K562 (cell line): ENCODE measurements at regions not wholly inside any gene's neighbourhood (a gene's known extent, or its start where the extent isn't known, plus 50 kb on each side); places are given as distances from the start of the nearest gene placed in this dataset.

Experiments
- ATAC-seq: fragments of 200-7000 bp; cut with Tn5 transposase; 3 replicates; pipeline ENCODE4 v1.9.1; 2020; ENCODE audit warnings: moderate library complexity
- BruUV-seq: library from RNA; stranded (reverse); fragments of 400-500 nt; replicated peaks from 2 replicates; lab custom pipeline; 2021; lab: Mats Ljungman, UMichigan
- CTCF ChIA-PET: fragments of 300-600 bp; formaldehyde crosslinking; extraction: SDS; loops from one replicate; lab custom pipeline; 2021; ENCODE audit warnings: low intra/inter-chr PET ratio; lab: Yijun Ruan, JAX
- POLR2A ChIA-PET: fragments of 300-600, 350-650 bp; sonication (Branson Sonifier 250); formaldehyde crosslinking; extraction: SDS; loops from one replicate; lab custom pipeline; 2021; ENCODE audit warnings: antibody characterized with exemption, inconsistent platforms; lab: Yijun Ruan, JAX
- DNase-seq, 4 experiments: peaks; one replicate each; pipeline versions ENCODE4 v3.0.0 to v3.0.0-alpha.2; 2011 to 2018; ENCODE audit warnings: low spot score in 3 of 4, mixed read lengths in 3 of 4; ENCODE audit errors: extremely low read depth in 1 of 4
- FAIRE-seq: peaks from 2 replicates; lab custom pipeline; 2011; peaks lifted over from hg19 to GRCh38; lab: Jason Lieb, UNC
- H2AFZ ChIP-seq: 2 replicates; pipeline ENCODE4 v1.6.0; 2011; ENCODE audit warnings: low read depth, low read length, control low read depth, inconsistent platforms
- H3K27ac ChIP-seq: fragments of 200-600 bp; 3 replicates; pipeline ENCODE4 v1.8.0; 2011; ENCODE audit warnings: low read depth, mild to moderate bottlenecking, control low read depth, inconsistent platforms, low read length, moderate library complexity, mixed read lengths; ENCODE audit errors: extremely low read depth
- H3K27me3 ChIP-seq, 2 experiments: fragments of 300-600 bp in 1 of 2; 2 replicates in 1 of 2; 3 replicates in 1 of 2; pipeline versions ENCODE4 v1.6.0 to v1.8.0; 2011; ENCODE audit warnings: inconsistent platforms in 2 of 2, low read length in 2 of 2, mild to moderate bottlenecking in 1 of 2, mixed read lengths in 1 of 2, moderate library complexity in 1 of 2; ENCODE audit not compliant: control insufficient read depth in 2 of 2, insufficient read depth in 2 of 2
- H3K36me3 ChIP-seq: fragments of 300-600 bp; 3 replicates; pipeline ENCODE4 v1.8.0; 2011; ENCODE audit warnings: mild to moderate bottlenecking, low read length, inconsistent platforms; ENCODE audit not compliant: control insufficient read depth, insufficient read depth
- H3K4me1 ChIP-seq, 2 experiments: fragments of 200-600 bp in 1 of 2; replicated peaks in 1 of 2; 2 replicates in 1 of 2; 3 replicates in 1 of 2; pipeline versions ENCODE4 v1.5.1 to v1.8.0; 2011; ENCODE audit warnings: inconsistent platforms in 2 of 2, low read length in 2 of 2, mild to moderate bottlenecking in 1 of 2, mixed read lengths in 1 of 2, moderate library complexity in 1 of 2; ENCODE audit not compliant: control insufficient read depth in 2 of 2, insufficient read depth in 2 of 2
- H3K4me2 ChIP-seq: 2 replicates; pipeline ENCODE4 v1.6.1; 2011; ENCODE audit warnings: low read length, control low read depth, inconsistent platforms, mixed read lengths; ENCODE audit not compliant: insufficient read depth
- H3K4me3 ChIP-seq: fragments of 200-600 bp; sonication (generic), shearing (Covaris generic); 2 replicates; pipeline ENCODE4 v1.5.1; 2016; ENCODE audit warnings: control low read depth, inconsistent platforms
- H3K79me2 ChIP-seq: fragments of 200-600 bp; 3 replicates; pipeline ENCODE4 v1.8.0; 2011; ENCODE audit warnings: low read length, inconsistent platforms; ENCODE audit not compliant: control insufficient read depth, insufficient read depth
- H3K9ac ChIP-seq, 2 experiments: 2 replicates each; pipeline versions ENCODE4 v1.6.0 to v1.6.1; 2011; ENCODE audit warnings: low read depth in 2 of 2, low read length in 2 of 2, control low read depth in 1 of 2, inconsistent platforms in 1 of 2, mild to moderate bottlenecking in 1 of 2, mixed read lengths in 1 of 2; ENCODE audit not compliant: insufficient read depth in 1 of 2
- H3K9me1 ChIP-seq: one replicate; pipeline ENCODE4 v1.6.0; 2011; ENCODE audit warnings: inconsistent platforms, mild to moderate bottlenecking, low read length, moderate library complexity; ENCODE audit not compliant: control insufficient read depth, insufficient read depth
- H3K9me3 ChIP-seq: replicated peaks from 2 replicates; pipeline ENCODE4 v1.5.1; 2011; ENCODE audit warnings: low read depth, low read length, inconsistent platforms; ENCODE audit not compliant: control insufficient read depth, insufficient read depth
- H4K20me1 ChIP-seq: replicated peaks from 2 replicates; pipeline ENCODE4 v1.6.1; 2011; ENCODE audit warnings: low read length, inconsistent platforms, mixed read lengths; ENCODE audit not compliant: control insufficient read depth, insufficient read depth
- E2F3 ChIP-seq: fragments of 250-450 bp; sonication (Bioruptor Pico); IDR thresholded peaks from 2 replicates; pipeline ENCODE4 v1.4.0; 2020; ENCODE audit warnings: mild to moderate bottlenecking
- FOXA1 ChIP-seq: fragments of 450-650 bp; IDR thresholded peaks from 2 replicates; pipeline ENCODE4 v1.6.1; 2016; ENCODE audit warnings: mild to moderate bottlenecking, borderline replicate concordance
- HDAC2 ChIP-seq: fragments of 450-650 bp; IDR thresholded peaks from 2 replicates; pipeline ENCODE4 v1.6.1; 2016; ENCODE audit warnings: mild to moderate bottlenecking
- HNRNPK ChIP-seq: fragments of 200-400 bp; formaldehyde crosslinking; IDR thresholded peaks from one replicate; pipeline ENCODE4 v1.6.1; 2018; ENCODE audit warnings: mild to moderate bottlenecking, low read depth, low read length; ENCODE audit not compliant: poor library complexity, severe bottlenecking
- TAF9B ChIP-seq: fragments of 450-650 bp; IDR thresholded peaks from 2 replicates; pipeline ENCODE4 v1.6.1; 2018; ENCODE audit warnings: mild to moderate bottlenecking; ENCODE audit not compliant: partially characterized antibody
- ZNF41 ChIP-seq: fragments of 250-450 bp; sonication (Bioruptor Pico); conservative IDR thresholded peaks from 2 replicates; pipeline ENCODE4 v1.4.0; 2020; ENCODE audit warnings: mild to moderate bottlenecking
- WGBS: fragments of 100-300 bp; shearing (Covaris generic); methylation state at CpG from one replicate; pipeline ENCODE4 v1.1.6; 2016; ENCODE audit warnings: low coverage, mixed read lengths; ENCODE audit not compliant: insufficient coverage; ENCODE audit errors: missing lambda C conversion rate; 5-methylcytosine and 5-hydroxymethylcytosine counted together
- in situ Hi-C: fragments of 300-500 bp; cut with MboI; formaldehyde crosslinking; loops from 4 replicates; pipeline ENCODE4 v1.15.0; 2018; ENCODE audit warnings: inconsistent platforms, mixed read lengths
- intact Hi-C: fragments of 100-400 bp; cut with micrococcal nuclease; formaldehyde crosslinking; loops from 2 replicates; pipeline ENCODE4 v1.14.2; 2022
- TF ChIP-seq, protein P1 (sequence below): fragments of 450-650 bp; IDR thresholded peaks from 2 replicates; pipeline ENCODE4 v1.6.1; 2017; ENCODE audit warnings: antibody characterized with exemption
- TF ChIP-seq, protein P2 (sequence below): fragments of 250-450 bp; sonication (Bioruptor Pico); IDR thresholded peaks from 2 replicates; pipeline ENCODE4 v1.5.0; 2022; ENCODE audit warnings: mild to moderate bottlenecking
- TF ChIP-seq, protein P3 (sequence below): fragments of 150-350 bp; conservative IDR thresholded peaks from 2 replicates; pipeline ENCODE4 v1.6.1; 2014; ENCODE audit warnings: low read length
- TF ChIP-seq, protein P4 (sequence below): fragments of 450-650 bp; IDR thresholded peaks from 2 replicates; pipeline ENCODE4 v1.6.1; 2016; ENCODE audit warnings: low read depth, mild to moderate bottlenecking, moderate library complexity

DNA sequence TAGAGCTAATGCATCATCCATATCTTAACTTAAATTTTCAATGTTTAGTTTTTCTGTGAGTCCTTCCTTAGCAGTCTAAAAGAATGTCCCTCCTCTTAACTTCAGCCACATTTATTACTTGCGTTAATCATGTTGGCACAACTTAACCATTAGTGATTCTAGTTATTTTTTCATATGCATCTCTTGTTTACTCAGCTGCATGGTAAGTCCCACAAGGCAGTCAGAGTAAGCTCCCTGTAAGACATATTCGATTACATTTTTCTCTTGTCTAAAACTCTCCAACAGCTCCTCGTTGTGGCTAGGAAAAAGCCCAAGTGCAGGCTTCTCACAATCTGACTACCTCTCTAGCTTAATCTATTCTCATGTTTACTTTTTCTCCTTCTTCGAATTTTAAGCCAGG, 2045.3 kb upstream of the PIK3C3 start:
- no peak overlapping the region for H3K9ac ChIP-seq
- 0% methylated on average over 4 of the region's 4 CpGs for WGBS
- no peaks in the 10 kb centered on the region for H3K9me1 ChIP-seq
- ChIA-PET POLR2A (no interaction called here), CTCF (interaction anchor here (0.7 kb wide), 1 partner anchor 109 kb away, joined by 4 read pairs; no protein-coding TSS in a partner anchor)
- in situ Hi-C loops (no loop called here), intact Hi-C loops (loop anchor here (10.0 kb wide), 1 partner anchor 85 kb away; no protein-coding TSS in a partner anchor)
- no peak overlapping the region for H3K4me2 ChIP-seq
- H2AFZ ChIP-seq, result no peak overlapping the region
- no peak overlapping the region for H3K4me3 ChIP-seq
- H4K20me1 ChIP-seq, result no peaks in the 10 kb centered on the region
- DNase-seq (no peak), ATAC-seq (no peak), FAIRE-seq (no peak)
- no TSS peak for BruUV-seq
- H3K27ac ChIP-seq, result no peak overlapping the region
- no peaks in the 10 kb centered on the region for H3K79me2 ChIP-seq
- no peaks in the 10 kb centered on the region for H3K9me3 ChIP-seq
- H3K4me1 ChIP-seq, result no peaks in the 10 kb centered on the region
- H3K36me3 ChIP-seq, result no peaks in the 10 kb centered on the region
- no peaks in the 10 kb centered on the region for H3K27me3 ChIP-seq
- TF ChIP-seq, protein P1, sequence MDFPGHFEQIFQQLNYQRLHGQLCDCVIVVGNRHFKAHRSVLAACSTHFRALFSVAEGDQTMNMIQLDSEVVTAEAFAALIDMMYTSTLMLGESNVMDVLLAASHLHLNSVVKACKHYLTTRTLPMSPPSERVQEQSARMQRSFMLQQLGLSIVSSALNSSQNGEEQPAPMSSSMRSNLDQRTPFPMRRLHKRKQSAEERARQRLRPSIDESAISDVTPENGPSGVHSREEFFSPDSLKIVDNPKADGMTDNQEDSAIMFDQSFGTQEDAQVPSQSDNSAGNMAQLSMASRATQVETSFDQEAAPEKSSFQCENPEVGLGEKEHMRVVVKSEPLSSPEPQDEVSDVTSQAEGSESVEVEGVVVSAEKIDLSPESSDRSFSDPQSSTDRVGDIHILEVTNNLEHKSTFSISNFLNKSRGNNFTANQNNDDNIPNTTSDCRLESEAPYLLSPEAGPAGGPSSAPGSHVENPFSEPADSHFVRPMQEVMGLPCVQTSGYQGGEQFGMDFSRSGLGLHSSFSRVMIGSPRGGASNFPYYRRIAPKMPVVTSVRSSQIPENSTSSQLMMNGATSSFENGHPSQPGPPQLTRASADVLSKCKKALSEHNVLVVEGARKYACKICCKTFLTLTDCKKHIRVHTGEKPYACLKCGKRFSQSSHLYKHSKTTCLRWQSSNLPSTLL, result no peak
- TF ChIP-seq E2F3 (CRISPR knock-in tag) (no peak), HDAC2 (no peak), ZNF41 (no peak), TAF9B (no peak), HNRNPK (no peak), FOXA1 (no peak)
- TF ChIP-seq, protein P2, sequence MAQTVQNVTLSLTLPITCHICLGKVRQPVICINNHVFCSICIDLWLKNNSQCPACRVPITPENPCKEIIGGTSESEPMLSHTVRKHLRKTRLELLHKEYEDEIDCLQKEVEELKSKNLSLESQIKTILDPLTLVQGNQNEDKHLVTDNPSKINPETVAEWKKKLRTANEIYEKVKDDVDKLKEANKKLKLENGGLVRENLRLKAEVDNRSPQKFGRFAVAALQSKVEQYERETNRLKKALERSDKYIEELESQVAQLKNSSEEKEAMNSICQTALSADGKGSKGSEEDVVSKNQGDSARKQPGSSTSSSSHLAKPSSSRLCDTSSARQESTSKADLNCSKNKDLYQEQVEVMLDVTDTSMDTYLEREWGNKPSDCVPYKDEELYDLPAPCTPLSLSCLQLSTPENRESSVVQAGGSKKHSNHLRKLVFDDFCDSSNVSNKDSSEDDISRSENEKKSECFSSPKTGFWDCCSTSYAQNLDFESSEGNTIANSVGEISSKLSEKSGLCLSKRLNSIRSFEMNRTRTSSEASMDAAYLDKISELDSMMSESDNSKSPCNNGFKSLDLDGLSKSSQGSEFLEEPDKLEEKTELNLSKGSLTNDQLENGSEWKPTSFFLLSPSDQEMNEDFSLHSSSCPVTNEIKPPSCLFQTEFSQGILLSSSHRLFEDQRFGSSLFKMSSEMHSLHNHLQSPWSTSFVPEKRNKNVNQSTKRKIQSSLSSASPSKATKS (CRISPR knock-in tag), result no peak
- TF ChIP-seq, protein P3, sequence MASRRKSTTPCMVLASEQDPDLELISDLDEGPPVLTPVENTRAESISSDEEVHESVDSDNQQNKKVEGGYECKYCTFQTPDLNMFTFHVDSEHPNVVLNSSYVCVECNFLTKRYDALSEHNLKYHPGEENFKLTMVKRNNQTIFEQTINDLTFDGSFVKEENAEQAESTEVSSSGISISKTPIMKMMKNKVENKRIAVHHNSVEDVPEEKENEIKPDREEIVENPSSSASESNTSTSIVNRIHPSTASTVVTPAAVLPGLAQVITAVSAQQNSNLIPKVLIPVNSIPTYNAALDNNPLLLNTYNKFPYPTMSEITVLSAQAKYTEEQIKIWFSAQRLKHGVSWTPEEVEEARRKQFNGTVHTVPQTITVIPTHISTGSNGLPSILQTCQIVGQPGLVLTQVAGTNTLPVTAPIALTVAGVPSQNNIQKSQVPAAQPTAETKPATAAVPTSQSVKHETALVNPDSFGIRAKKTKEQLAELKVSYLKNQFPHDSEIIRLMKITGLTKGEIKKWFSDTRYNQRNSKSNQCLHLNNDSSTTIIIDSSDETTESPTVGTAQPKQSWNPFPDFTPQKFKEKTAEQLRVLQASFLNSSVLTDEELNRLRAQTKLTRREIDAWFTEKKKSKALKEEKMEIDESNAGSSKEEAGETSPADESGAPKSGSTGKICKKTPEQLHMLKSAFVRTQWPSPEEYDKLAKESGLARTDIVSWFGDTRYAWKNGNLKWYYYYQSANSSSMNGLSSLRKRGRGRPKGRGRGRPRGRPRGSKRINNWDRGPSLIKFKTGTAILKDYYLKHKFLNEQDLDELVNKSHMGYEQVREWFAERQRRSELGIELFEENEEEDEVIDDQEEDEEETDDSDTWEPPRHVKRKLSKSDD, result no peak
- TF ChIP-seq, protein P4, sequence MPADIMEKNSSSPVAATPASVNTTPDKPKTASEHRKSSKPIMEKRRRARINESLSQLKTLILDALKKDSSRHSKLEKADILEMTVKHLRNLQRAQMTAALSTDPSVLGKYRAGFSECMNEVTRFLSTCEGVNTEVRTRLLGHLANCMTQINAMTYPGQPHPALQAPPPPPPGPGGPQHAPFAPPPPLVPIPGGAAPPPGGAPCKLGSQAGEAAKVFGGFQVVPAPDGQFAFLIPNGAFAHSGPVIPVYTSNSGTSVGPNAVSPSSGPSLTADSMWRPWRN, result no peak
